ENCODE measurements at regions not wholly inside any gene's neighbourhood (a gene's known extent, or its start where the extent isn't known, plus 50 kb on each side); places are given as distances from the start of the nearest gene placed in this dataset.
"Not testable (repeated sequence)": the region's sequence is repeated elsewhere in the genome, so short reads cannot be mapped to it uniquely, and the experiment has no call there.

DNA sequence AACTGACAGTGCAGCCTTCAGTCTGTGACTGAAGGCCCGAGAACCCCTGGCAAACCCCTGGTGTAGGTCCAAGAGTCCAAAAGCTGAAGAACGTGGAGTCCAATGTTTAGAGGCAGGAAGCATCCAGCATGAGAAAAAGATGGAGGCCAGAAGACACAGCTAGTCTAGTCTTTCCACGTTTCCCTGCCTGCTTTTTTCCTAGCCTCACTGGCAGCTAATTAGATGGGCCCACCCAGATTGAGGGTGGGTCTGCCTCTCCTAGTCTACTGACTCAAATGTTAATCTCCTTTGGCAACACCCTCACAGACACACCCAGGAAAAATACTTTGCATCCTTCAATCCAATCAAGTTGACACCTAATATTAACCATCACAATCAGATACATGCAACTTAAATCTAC, 87.8 kb downstream of the TENT5D start:
- not testable (repeated sequence) for DNase-seq

DNA sequence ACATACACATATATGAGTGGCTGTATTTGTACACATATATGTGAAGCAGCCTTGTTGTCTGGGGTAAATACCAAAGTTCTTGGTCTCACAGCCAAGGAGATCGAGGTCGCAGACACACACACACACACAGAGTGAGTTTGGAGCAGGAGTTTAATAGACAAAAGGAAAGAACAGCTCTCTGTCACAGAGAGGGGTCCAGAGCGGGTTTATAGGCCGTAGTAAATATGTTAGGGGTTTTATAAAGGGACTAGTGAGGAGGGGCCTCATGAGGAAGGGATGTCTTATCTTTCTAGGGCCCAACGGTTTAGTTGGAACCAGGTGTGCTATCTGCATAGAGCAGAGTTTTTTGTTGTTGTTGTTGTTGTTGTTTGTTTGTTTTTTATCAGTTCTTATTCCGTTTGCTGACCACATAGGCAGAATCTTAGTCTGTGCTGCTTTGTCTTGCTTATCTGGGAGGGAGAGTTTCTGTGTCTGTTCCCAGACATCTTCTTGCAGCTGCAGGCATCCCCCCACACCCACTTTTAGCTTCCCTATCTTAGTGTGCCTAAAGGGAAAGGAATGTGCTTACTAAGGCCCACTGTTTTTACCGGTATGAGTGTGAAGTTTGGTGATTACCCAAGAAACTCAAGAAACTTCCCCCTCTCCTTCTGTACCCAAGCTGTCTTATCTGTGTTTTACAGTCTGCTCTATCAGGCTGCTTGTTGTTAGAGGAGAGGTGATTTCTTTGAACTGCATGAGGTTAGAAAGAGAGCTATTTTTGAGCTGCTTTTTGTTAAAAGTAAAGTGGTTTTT, 91.9 kb downstream of the TENT5D start:
- DNase-seq, result peak; percentile 11

DNA sequence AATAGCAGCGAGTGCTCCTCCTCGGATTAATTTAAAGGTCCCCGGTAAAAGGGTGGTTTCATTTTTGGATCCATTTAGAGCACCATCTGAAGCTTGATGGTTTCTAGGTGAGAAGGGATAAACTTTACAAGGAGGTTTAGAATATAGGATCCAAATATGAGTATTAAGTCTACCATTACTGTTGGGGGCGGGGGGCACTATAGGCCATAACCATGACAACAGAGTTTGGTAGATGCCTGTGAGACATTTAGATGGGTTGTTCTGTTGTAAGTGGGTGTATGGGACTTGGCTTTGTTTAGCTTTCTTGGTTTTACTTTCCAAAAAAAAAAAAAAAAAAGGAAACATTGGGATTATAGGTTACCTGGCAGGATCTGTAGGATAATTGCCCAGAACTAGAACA, 92.7 kb downstream of the TENT5D start:
- DNase-seq, result no peak

DNA sequence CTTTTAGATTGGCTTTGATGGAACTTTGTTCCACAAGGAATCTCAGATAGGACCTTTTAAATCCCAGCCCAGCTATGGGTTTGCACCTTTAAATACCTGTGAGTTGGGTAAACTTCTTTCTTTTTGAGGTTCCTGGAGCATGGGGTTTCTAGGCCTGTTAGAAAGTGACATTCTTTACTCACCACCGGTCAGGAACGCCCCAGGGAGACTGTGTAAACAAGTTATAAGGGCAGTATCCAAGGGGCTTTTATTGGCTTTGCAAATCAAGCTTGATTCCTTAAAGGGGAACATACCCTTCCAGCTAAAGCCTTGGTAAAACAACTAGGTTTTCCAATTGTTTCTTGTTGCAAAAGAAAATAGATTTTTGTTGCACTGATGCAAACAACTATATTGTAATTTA, 93.4 kb downstream of the TENT5D start:
- DNase-seq, result no peak

DNA sequence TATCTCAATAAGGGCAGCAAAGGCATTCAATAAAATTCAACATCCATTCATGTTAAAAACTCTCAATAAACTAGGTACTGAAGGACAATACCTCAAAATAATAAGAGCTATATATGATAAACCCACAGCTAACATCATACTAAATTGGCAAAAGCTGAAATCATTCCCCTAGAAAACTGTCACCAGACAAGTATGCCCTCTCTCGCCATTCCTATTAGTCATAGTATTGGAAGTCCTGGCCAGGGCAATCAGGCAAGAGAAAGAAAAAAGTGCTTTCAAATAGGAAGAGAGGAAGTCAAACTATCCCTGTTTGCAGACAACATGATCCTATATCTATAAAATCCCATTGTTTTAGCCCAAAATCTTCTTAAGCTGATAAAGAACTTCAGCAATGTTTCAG, 116.8 kb downstream of the TENT5D start:
- DNase-seq, result no peak

DNA sequence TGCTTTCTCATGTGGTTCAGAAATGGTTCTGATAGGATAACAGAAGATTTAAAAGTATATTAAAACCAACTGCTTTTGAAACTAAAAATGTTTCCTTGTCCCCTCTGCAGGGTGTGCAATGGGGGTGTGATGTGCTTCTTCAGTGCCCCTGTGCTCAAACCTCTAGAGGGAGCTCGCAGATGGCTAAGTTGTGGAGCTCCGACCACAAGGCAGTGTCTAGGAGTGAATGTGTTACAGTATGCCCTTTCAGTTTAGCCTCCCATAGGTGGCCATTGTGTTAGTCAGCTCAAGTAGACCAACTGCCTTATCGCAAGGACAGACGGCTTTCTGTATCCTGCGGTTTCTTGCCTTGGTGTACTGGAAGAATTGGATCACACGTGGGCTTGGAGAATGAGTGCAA, 130.5 kb downstream of the TENT5D start:
- no peak for DNase-seq

DNA sequence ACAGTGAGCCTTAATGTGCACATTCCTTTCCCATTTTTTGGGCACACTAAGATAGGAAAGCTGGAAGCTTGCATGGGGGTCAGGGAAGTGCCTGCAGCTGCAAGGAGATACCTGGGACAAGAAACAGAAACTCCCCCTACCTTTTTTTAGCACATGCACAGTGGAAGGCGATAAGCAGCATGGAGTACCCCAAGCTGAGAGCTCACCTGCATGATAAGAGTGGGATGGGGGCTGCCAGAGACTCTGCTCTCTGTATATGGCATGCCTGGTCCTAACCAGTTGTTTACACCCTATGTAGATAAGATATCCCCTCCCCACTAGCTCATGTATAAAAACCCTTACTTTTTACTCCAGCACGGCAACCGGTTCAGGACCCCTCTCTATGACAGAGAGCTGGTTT, 135.9 kb downstream of the TENT5D start:
- DNase-seq, result no peak

DNA sequence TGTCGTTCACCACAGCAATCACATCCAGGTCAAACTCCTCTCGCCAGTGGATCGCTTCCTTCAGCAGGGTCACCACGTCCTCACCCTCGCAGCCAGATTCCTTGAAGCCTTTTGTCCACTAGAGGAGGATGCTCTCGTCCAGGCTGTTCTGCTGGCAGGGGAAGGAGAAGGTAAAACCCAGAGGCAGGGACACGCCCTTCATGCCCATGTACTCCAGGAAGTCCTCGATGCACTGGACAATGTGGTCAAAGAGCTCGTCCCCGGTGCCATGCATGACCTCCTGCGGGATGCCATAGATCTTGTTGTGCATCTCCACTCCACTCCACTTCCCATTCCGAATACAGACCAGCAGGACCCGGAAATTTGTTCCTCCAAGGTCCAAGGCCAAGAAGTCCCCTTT, 152.4 kb downstream of the TENT5D start:
- DNase-seq, result no peak

DNA sequence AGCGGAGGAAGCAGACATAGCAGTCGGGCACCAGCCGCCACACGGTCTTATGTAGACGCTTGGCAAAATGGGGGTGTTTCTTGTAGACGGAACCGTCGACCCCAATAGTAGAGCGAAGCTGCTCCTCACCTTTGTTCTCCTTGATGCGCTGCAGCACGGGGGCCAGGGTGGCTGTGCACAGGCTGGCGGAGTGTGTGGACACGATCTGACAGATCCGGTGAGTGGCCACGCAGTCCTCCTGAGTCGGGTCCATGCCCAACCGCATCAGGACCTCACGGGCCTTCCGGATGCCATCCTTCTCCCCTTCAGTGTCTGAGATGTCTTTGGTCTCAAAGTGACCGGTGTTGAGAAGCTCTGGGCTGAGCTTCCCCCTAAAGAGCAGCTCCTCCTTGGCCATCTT, 153.0 kb downstream of the TENT5D start:
- no peak for DNase-seq

DNA sequence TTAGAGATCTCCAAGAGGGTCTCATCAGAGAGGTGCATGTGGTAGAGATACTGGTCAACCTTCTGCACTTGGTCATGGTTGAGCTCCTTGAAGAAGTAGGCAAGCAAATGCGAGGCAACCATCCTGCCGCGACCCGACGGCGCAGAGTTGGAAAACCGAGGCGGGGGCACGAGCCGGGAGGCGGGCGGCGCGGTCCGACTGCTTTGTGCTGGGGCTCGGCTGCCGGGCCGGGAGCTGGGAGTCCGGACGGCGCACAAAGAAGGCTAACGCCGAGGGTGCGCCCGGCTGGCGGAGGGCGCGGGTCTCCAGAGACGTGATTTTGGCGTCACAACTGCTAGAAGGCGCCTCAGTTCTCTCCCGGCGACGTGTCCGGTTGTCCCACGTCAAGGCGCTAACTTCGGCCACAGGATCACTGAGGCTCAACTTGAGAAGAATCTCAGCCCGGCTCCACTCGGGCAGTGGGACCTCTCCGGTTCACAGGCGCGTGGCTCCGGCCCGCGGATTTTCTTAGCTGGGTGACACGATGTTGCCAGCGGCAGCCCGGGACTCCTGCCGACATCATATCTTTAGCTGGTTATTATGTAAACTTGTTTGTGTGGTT, 154.3 kb downstream of the TENT5D start:
- not testable (repeated sequence) for DNase-seq

DNA sequence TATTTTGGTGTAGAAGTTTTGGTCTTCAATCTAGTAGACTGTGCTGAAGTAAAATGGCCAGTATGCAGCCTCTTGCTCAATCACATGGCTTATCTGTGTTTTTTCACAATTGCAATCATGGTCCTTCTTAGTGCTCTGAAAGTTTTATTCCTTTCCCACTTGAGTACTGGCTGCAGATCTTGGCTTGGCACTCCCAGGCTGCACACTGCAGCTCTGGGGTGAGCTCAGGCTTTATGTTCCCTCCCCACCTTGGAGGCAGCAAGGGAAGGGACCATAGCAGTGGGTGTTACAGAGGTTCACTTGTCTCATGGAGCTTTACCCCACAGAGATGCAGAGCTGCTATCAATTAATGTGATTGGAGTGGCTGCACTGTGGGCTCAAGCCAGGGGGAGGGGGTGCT, 156.0 kb downstream of the TENT5D start:
- no peak for DNase-seq

DNA sequence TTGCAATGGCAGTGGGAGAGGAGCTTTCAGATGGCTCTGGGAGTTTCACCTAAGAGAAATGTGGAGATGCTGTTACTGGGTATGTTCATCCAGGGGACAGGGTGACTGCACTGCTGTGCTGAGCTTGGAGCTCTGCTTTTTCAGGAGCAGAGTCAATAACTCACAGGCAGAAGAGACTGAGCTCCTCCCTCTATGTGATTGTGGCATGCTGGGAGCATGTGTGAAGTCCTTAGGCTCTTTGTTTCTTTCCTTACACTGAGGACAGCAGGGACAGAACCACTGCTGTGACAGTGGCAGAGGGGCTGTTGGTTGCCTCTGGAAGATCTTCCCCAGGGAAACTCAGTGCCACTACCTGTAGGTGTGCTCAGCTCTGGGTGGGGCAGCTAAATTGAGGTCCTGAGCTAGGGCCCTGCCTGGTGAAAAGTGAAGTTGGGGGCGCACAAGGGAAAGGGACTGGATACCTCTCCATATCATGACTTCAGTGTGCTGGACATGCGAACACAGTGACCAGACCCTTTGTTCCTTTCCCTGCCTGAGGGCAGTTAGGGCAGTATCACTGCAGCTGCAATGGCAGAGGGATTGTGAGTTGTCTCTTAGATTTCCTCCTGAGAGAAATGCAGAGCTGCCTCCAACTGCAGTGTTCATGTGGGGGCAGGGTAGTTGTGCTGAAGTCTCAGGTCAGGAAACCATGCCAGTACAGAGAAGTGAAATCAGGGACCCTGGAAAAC, 156.7 kb downstream of the TENT5D start:
- DNase-seq, result no peak

DNA sequence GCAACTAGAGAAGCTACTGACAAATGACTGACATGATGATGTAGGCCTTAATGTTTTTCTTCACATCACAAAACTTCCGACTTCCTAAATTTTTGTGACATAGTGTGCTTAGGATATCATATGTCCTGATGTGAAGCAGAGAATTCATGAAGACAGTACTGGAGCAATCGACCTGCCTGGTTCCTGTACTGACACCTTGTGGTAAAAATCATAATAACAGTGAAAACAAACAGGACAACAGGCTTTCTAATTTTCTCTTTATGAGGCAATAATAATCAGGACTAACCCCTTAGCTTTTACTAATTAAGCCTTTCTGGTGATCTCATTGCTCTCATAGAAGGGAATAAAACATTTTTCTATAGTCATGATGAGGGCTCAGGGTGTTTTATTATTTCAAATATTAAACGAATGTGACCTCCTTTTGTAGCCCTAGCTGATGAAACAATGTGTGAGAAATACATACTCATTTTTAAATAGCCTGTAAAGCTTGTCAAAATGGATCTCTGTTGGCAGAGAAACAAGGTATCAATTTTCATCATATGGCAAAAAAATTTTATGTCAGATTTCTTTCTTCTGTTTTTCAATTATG, 158.4 kb downstream of the TENT5D start:
- DNase-seq, result peak; percentile 0

DNA sequence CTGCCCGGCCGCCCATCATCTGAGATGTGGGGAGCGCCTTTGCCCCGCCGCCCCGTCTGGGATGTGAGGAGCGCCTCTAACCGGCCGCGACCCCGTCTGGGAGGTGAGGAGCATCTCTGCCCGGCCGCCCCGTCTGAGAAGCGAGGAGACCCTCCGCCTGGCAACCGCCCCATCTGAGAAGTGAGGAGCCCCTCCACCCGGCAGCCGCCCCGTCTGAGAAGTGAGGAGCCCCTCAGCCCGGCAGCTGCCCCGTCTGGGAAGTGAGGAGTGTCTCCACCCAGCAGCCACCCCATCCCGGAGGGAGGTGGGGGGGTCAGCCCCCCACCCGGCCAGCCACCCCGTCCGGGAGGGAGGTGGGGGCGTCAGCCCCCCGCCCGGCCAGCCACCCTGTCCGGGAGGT, 170.7 kb downstream of the TENT5D start:
- DNase-seq, result not testable (repeated sequence)

DNA sequence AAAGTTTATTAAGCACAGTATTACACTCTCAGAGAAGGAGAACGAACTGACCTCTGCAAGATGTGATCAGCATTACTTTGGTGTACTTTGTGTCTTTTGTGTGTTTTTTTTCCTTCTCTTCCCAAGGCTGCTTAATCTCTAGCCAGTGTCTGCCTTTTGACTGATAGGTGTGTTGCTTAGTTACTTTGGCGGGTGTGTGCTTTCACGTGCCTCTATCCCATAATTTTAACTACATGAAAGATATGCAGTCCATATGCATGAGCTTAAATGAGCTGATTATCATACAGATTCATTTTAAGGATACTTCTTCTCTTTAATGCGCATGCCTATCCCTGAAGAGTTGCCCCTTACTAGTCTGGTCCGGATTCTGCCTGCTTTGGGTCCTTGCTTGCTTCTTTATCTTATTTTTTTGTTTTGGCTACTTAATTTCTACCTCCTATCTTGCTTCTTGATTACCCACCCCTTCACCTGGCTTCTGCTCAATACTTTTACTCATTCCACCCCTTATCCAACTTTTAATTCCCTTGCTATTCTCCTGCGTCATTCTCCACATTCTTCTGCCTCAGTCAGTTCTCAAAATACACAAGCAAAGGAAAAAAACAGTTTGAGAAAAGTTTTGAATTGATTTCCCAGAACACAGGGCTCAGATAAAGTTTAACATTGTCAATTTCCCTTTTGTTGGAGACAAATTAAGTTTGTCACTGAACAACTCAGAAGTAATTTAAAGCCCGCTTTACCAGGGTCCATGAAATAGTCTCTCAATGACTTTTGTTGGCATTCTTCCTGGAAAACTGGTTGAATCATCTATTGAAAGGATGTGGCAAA, 182.0 kb downstream of the TENT5D start:
- DNase-seq, result no peak
